ENCODE measurements at regions not wholly inside any gene's neighbourhood (a gene's known extent, or its start where the extent isn't known, plus 50 kb on each side); places are given as distances from the start of the nearest gene placed in this dataset.

DNA sequence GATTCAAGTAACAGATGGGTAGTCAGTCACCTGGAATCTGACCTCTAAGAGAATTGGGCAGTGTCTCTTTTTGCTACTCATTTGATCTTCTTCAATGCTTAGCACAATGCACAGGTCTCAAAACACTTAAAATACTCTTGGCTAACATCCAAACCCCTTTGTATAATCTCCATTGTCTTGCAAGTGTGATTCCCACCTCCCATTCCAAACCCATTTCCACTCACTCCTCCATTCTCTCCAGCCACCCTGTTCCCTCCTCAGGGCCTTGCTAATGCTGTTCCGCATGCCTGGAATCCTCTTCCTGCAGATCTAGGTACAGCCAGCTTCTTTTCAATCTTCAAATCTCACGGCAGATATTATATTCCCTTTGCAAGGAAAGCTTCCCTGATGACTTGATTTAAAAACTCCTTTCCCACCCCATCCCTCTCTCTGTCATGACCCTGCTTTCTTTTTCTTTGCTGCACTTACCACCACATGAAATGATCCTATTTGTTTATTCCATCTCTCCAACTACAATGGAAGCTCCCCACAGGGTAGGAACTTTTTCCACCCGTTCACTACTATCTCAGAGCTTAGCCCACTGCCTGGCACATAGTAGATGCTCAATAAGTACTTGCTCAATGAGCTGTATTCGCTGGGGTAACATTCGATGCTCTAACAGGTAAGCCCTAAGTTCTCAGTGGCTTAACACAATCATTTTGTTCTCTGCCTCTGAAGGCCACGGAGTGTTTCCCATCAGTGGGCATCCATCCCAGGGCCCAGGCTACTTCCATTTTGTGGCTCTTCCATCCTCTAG is 121.7 kb downstream of the MN1 start:
- no peak for DNase-seq (ENCODE audit: low read depth)
- H3K4me3 ChIP-seq (ENCODE audit: low read length): no peak overlapping the region
- no peak for TF ChIP-seq CTCF (conservative IDR thresholded peaks at IDR 0.05; ENCODE audit: low read depth, low read length)

GRCh38 chr22:27680636-27681035 is 120.9 kb downstream of the MN1 start:
- DNase-seq (ENCODE audit: low read depth): no peak
- no peak for TF ChIP-seq CTCF (conservative IDR thresholded peaks at IDR 0.05; ENCODE audit: low read depth, low read length)
- H3K4me3 ChIP-seq (ENCODE audit: low read length): no peak overlapping the region

- H3K4me3 ChIP-seq (ENCODE audit: low read length): no peak overlapping the region
- DNase-seq (ENCODE audit: low read depth): no peak
- TF ChIP-seq CTCF (conservative IDR thresholded peaks at IDR 0.05; ENCODE audit: low read depth, low read length): no peak
Observed at GRCh38 chr22:27681037-27681436, 120.5 kb downstream of the MN1 start.

GRCh38 chr22:27682437-27682836 is 119.1 kb downstream of the MN1 start:
- H3K4me3 ChIP-seq (ENCODE audit: low read length): no peak overlapping the region

GRCh38 chr22:27684901-27685300 is 116.7 kb downstream of the MN1 start:
- no peak for TF ChIP-seq CTCF (conservative IDR thresholded peaks at IDR 0.05; ENCODE audit: low read depth, low read length)
- DNase-seq (ENCODE audit: low read depth): no peak
- no peak overlapping the region for H3K4me3 ChIP-seq (ENCODE audit: low read length)

More at GRCh38 chr22:27682437-27682836, 119.1 kb downstream of the MN1 start:
- peak; percentile 70 for TF ChIP-seq CTCF (conservative IDR thresholded peaks at IDR 0.05; ENCODE audit: low read depth, low read length)
- DNase-seq (ENCODE audit: low read depth): no peak

DNA sequence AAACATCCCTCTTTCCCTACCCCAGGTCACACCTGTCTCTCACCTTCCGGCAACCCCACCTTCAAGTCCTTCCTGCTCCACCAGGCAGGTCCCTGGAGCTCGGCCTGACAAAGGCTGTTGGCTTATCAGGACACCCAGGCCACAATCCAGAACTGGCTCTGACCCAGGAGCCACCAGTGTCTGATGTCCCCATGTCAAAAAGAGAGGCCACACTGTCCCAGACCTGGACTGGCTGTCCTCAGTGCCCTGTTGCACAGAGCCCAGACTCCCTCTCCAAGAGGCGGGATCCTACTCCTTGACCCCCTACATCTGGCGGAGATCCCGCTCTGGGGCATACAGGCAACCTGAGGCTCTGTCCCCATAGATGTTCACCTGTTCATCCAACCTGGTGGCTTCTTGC is 116.0 kb downstream of the MN1 start:
- H3K4me3 ChIP-seq (ENCODE audit: low read length): no peak overlapping the region
- no peak for DNase-seq (ENCODE audit: low read depth)
- TF ChIP-seq CTCF (conservative IDR thresholded peaks at IDR 0.05; ENCODE audit: low read depth, low read length): no peak

GRCh38 chr22:27685970-27686369 is 115.6 kb downstream of the MN1 start:
- no peak overlapping the region for H3K4me3 ChIP-seq (ENCODE audit: low read length)
- no peak for DNase-seq (ENCODE audit: low read depth)
- TF ChIP-seq CTCF (conservative IDR thresholded peaks at IDR 0.05; ENCODE audit: low read depth, low read length): no peak
